ENCODE measurements at regions not wholly inside any gene's neighbourhood (a gene's known extent, or its start where the extent isn't known, plus 50 kb on each side); places are given as distances from the start of the nearest gene placed in this dataset.

DNA sequence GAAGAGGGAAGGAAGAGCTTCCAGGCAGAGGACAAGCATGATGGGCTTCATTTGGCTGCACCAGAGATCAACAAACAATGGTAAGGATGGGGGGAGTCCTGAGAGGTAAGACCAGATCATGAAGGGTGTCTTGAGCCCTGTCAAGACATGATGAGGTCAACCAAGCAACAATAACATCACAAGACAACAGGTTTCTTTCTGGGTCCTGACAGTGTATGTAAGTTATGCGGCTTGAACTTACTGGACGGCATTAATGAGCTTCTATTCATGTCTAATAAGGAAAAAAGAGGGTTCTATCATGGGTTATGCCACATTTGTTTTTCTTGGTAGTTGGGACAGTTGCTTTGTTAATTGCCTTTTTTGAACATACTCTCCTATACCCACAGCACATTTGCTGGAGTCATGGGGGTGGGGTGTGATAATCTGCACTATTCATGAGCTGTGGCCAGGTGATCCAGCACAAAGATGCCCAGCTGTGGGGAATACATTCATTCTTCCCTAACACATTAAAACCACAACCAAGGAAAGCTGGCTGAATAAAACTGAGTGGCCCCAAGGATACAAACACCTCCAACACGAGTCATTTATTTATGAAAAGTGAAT, 168.8 kb upstream of the KLF14 start:
- H3K27me3 ChIP-seq: no peaks in the 10 kb centered on the region
- H3K4me1 ChIP-seq: peaks cover 37% of the 10 kb centered on the region
- no peak overlapping the region for H3K4me3 ChIP-seq
- no peaks in the 10 kb centered on the region for H3K36me3 ChIP-seq (ENCODE audit: low read depth, missing control alignments)
- intact Hi-C loops (cut with DNase I; ENCODE audit: low total_unique reads): no loop called here
- no peak for TF ChIP-seq CTCF (IDR thresholded peaks at IDR 0.05)
- no peak for TF ChIP-seq POLR2A (IDR thresholded peaks at IDR 0.05)
- H3K9me3 ChIP-seq: no peaks in the 10 kb centered on the region
- peak overlapping the region; percentile 12 to 47 for H3K27ac ChIP-seq
- 82 to 93% methylated on average over 3 of the region's 3 CpGs for WGBS, 2 donors
- no peak for DNase-seq

- Histone ChIP-seq H3K9me3 (no peaks in the 10 kb centered on the region), H3K27ac (peak overlapping the region; percentile 12 to 47), H3K4me1 (peaks cover 37% of the 10 kb centered on the region), H3K4me3 (no peak overlapping the region), H3K27me3 (no peaks in the 10 kb centered on the region), H3K36me3 (ENCODE audit: low read depth, missing control alignments) (no peaks in the 10 kb centered on the region)
- WGBS, 2 donors: 56 to 59% methylated on average over 8 of the region's 8 CpGs
- no peak for DNase-seq
- intact Hi-C loops (cut with DNase I; ENCODE audit: low total_unique reads): no loop called here
- TF ChIP-seq CTCF (IDR thresholded peaks at IDR 0.05) (no peak), POLR2A (IDR thresholded peaks at IDR 0.05) (no peak)
Measured at GRCh38 chr7:130903358-130903974, 169.5 kb upstream of the KLF14 start.

GRCh38 chr7:130904031-130904757, 170.2 kb upstream of the KLF14 start:
- H3K27ac ChIP-seq: peak overlapping the region in 1 of 2 donors; percentile 28
- intact Hi-C loops (cut with DNase I; ENCODE audit: low total_unique reads): no loop called here
- H3K9me3 ChIP-seq: no peaks in the 10 kb centered on the region
- H3K4me1 ChIP-seq: peaks cover 34% of the 10 kb centered on the region
- no peaks in the 10 kb centered on the region for H3K36me3 ChIP-seq (ENCODE audit: low read depth, missing control alignments)
- WGBS, 2 donors: 39 to 40% methylated on average over 9 of the region's 9 CpGs
- H3K27me3 ChIP-seq: no peaks in the 10 kb centered on the region
- TF ChIP-seq POLR2A (IDR thresholded peaks at IDR 0.05): no peak
- TF ChIP-seq CTCF (IDR thresholded peaks at IDR 0.05): no peak
- no peak overlapping the region for H3K4me3 ChIP-seq
- DNase-seq: no peak

DNA sequence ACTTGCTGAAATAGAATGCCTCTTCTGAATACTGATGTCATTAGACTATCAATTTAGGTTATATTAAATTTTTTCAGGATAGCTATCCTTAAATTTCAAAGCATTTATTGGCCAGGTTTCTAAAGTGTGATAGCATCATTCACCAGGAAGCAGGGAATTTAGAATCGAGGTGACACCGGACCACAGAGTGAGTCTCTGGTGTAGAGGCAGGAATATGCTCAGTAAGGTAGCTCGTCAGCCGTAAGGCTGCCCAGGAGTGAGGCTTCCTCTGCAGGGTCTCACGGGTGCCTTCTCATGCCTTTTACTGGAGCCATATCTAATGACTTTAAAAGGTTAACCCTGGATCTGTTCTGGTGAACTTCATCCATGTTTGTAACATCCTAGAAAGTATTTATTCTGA, 170.8 kb upstream of the KLF14 start:
- 62 to 66% methylated on average over 5 of the region's 5 CpGs for WGBS, 2 donors
- Histone ChIP-seq H3K27me3 (no peaks in the 10 kb centered on the region), H3K27ac (peak overlapping the region in 1 of 2 donors; percentile 35), H3K9me3 (no peaks in the 10 kb centered on the region), H3K4me1 (peaks cover 28% of the 10 kb centered on the region), H3K4me3 (no peak overlapping the region), H3K36me3 (ENCODE audit: low read depth, missing control alignments) (no peaks in the 10 kb centered on the region)
- no peak for DNase-seq
- TF ChIP-seq POLR2A (IDR thresholded peaks at IDR 0.05) (no peak), CTCF (IDR thresholded peaks at IDR 0.05) (no peak)
- intact Hi-C loops (cut with DNase I; ENCODE audit: low total_unique reads): no loop called here

Measured in testis (tissue), 2 donors.